Astrocyte (in vitro differentiated cells and primary cell): ENCODE measurements at regions not wholly inside any gene's neighbourhood (a gene's known extent, or its start where the extent isn't known, plus 50 kb on each side); places are given as distances from the start of the nearest gene placed in this dataset.

Experiments
- CTCF ChIP-seq: IDR thresholded peaks from 2 replicates; pipeline ENCODE4 v1.5.1; 2011; ENCODE audit warnings: low read depth, mild to moderate bottlenecking, inconsistent platforms, low read length, moderate library complexity; ENCODE audit not compliant: insufficient read depth
- EZH2 ChIP-seq: IDR thresholded peaks from 2 replicates; pipeline ENCODE4 v1.6.1; 2012; ENCODE audit warnings: mild to moderate bottlenecking, low read length, inconsistent platforms; ENCODE audit not compliant: insufficient read depth

GRCh38 chr14:43765474-43765873, 741.6 kb downstream of the FSCB start:
- TF ChIP-seq CTCF (no peak), EZH2 (no peak)
